Endothelial cell of umbilical vein (primary cell): ENCODE measurements at regions not wholly inside any gene's neighbourhood (a gene's known extent, or its start where the extent isn't known, plus 50 kb on each side); places are given as distances from the start of the nearest gene placed in this dataset.

Experiments used
- CTCF ChIP-seq, 2 donors: IDR thresholded peaks; 1 replicate in 1 of 2; 2 replicates in 1 of 2; pipeline ENCODE4 v1.5.1; 2011; ENCODE audit warnings: low read length in 2 of 2, mild to moderate bottlenecking in 2 of 2, moderate library complexity in 2 of 2, control low read depth in 1 of 2, inconsistent platforms in 1 of 2, low read depth in 1 of 2; ENCODE audit not compliant: insufficient read depth in 1 of 2; ENCODE audit errors: extremely low read depth in 1 of 2
- FOS ChIP-seq: IDR thresholded peaks from 2 replicates; pipeline ENCODE4 v1.6.1; 2011; ENCODE audit warnings: mild to moderate bottlenecking, low read length, moderate library complexity, borderline replicate concordance; ENCODE audit not compliant: insufficient read depth
- POLR2A ChIP-seq: IDR thresholded peaks from 2 replicates; pipeline ENCODE4 v1.6.1; 2012; ENCODE audit warnings: low read depth, mild to moderate bottlenecking, control low read depth, low read length
- POLR2AphosphoS5 ChIP-seq: IDR thresholded peaks from 2 replicates; pipeline ENCODE4 v1.6.1; 2012; ENCODE audit warnings: low read depth, mild to moderate bottlenecking, control low read depth, low read length, moderate library complexity; ENCODE audit not compliant: insufficient read depth
- TF ChIP-seq, protein P1 (sequence below): IDR thresholded peaks from 2 replicates; pipeline ENCODE4 v1.6.1; 2011; ENCODE audit not compliant: insufficient read depth, insufficient read length

GRCh38 chr12:47577206-47577989 lies 128.4 kb downstream of the RPAP3 start:
- no peak for TF ChIP-seq CTCF (IDR thresholded peaks at IDR 0.05; ENCODE audit: extremely low read depth in 1 of 2, insufficient read depth in 1 of 2, low read depth in 1 of 2, low read length in 2 of 2)
- TF ChIP-seq POLR2AphosphoS5 = no peak
- no peak for TF ChIP-seq POLR2A
- no peak for TF ChIP-seq FOS
- TF ChIP-seq, protein P1, sequence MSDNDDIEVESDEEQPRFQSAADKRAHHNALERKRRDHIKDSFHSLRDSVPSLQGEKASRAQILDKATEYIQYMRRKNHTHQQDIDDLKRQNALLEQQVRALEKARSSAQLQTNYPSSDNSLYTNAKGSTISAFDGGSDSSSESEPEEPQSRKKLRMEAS = no peak
